ENCODE measurements at regions not wholly inside any gene's neighbourhood (a gene's known extent, or its start where the extent isn't known, plus 50 kb on each side); places are given as distances from the start of the nearest gene placed in this dataset.
"Not testable (repeated sequence)": the region's sequence is repeated elsewhere in the genome, so short reads cannot be mapped to it uniquely, and the experiment has no call there.

DNA sequence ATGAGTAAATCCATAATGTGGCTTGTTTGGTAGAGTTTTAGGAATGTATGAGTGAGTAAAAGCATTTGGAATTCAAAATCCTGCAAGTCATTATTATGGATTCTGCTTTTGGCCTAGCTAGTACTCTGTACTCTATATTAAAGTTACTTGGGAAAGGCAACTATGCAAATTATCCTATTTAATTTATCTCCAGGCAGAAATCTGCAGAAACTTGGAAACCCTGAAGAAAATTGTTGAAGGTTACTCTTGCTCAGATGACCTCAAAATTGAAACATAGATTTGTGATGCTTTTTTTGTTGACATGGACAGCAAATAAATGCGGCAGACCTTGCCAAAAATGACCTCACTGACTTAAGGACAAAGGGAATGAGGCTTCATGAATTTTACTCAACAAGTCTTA lies 477.1 kb upstream of the EYS start:
- peaks cover 3% of the 10 kb centered on the region for H3K9me3 ChIP-seq (ENCODE audit: severe bottlenecking)
- H3K4me3 ChIP-seq (ENCODE audit: low read depth, low read length) = no peak overlapping the region
- H3K27ac ChIP-seq = no peak overlapping the region
- no peak for TF ChIP-seq CTCF (IDR thresholded peaks at IDR 0.05; ENCODE audit: low read depth, low read length)
- H3K27me3 ChIP-seq (ENCODE audit: insufficient read depth, low read depth, severe bottlenecking) = no peaks in the 10 kb centered on the region
- H3K36me3 ChIP-seq = no peaks in the 10 kb centered on the region
- no peak for DNase-seq

DNA sequence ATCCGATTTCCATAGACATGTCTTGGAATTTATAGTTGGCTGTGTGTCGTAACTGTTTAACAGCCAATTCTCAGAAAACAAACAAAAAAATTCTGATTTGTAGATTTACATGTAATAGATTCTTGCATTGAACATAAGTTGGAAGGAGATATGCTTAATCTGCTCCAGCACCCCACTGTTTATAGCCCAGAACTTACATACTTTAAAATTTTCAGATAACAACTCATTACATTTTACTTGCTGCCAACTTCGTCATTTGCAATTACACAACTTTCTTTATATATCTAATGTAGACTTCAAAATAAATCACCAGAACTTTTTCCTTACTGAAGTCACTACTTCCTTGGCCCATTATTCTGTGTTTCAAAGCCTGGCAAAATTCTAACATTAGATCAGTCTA lies 472.3 kb upstream of the EYS start:
- no peak for DNase-seq
- Histone ChIP-seq H3K9me3 (ENCODE audit: severe bottlenecking) (no peaks in the 10 kb centered on the region), H3K36me3 (no peaks in the 10 kb centered on the region), H3K27ac (no peak overlapping the region), H3K4me3 (ENCODE audit: low read depth, low read length) (no peak overlapping the region), H3K27me3 (ENCODE audit: insufficient read depth, low read depth, severe bottlenecking) (no peaks in the 10 kb centered on the region)
- TF ChIP-seq CTCF (IDR thresholded peaks at IDR 0.05; ENCODE audit: low read depth, low read length) = no peak

DNA sequence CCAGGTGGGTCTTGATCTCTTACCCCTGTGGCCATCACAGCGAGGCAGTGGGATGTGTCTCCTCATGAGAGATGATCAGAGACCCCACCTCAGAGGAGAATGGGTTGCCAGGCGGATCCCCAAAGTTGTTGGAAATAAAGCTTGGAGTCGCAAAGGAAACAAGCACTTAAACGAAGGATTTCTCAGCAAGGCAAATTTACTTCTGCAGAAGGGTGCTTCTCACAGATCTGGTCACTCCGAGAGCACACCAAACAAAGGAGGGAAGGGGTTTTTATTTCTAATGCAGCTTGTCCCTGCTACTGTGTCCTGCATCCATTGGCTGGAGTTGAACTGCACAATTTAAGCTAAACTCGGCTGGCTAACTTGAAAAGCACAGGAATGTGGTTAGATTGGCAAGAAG lies 466.6 kb upstream of the EYS start:
- Histone ChIP-seq H3K27me3 (ENCODE audit: insufficient read depth, low read depth, severe bottlenecking) (no peaks in the 10 kb centered on the region), H3K9me3 (ENCODE audit: severe bottlenecking) (no peaks in the 10 kb centered on the region), H3K4me3 (ENCODE audit: low read depth, low read length) (no peak overlapping the region), H3K27ac (no peak overlapping the region), H3K36me3 (no peaks in the 10 kb centered on the region)
- DNase-seq = no peak
- no peak for TF ChIP-seq CTCF (IDR thresholded peaks at IDR 0.05; ENCODE audit: low read depth, low read length)

DNA sequence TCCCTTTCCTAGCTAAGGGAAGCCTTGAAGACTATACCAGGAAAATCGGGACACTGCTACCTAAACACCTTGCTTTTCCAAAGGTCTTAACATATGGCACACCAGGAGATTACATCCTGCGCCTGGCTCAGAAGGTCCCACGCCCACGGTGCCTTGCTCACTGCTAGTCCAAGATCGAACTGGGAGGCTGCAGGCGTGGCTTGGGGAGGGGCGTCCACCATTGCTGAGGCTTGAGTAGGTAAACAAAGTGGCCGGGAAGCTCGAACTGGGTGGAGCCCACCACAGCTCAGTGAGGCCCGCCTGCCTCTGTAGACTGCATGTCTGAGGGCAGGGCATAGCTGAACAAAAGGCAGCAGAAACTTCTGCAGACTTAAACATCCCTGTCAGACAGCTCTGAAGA lies 459.7 kb upstream of the EYS start:
- H3K9me3 ChIP-seq (ENCODE audit: severe bottlenecking); H3K36me3 ChIP-seq; H3K4me3 ChIP-seq (ENCODE audit: low read depth, low read length); H3K27ac ChIP-seq; H3K27me3 ChIP-seq (ENCODE audit: insufficient read depth, low read depth, severe bottlenecking); DNase-seq: not testable (repeated sequence)

- peaks cover 2% of the 10 kb centered on the region for H3K9me3 ChIP-seq (ENCODE audit: severe bottlenecking)
- TF ChIP-seq CTCF (IDR thresholded peaks at IDR 0.05; ENCODE audit: low read depth, low read length) = no peak
- DNase-seq = no peak
- H3K27me3 ChIP-seq (ENCODE audit: insufficient read depth, low read depth, severe bottlenecking) = no peaks in the 10 kb centered on the region
- H3K36me3 ChIP-seq = no peaks in the 10 kb centered on the region
- no peak overlapping the region for H3K27ac ChIP-seq
- no peak overlapping the region for H3K4me3 ChIP-seq (ENCODE audit: low read depth, low read length)
Measured at GRCh38 chr6:66161546-66162108, 454.6 kb upstream of the EYS start.

DNA sequence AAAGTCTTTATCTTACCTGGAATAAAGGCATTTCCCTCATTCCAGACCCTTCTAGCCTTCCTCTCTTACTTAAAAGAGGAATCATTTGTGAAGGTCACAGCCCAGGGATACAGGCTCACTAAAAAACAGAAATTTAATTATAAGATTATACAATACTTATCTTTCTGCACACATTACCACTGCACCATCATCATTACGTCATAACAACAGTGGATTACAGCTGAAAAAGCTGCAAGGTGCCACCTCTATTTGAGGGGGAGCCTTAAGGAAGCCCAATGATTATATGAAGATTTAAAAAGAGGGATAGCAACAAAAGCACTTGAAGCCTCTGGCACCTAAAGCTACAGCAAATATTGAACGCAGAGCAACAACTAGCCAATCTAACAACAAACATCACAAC lies 452.9 kb upstream of the EYS start:
- TF ChIP-seq CTCF (IDR thresholded peaks at IDR 0.05; ENCODE audit: low read depth, low read length) = no peak
- Histone ChIP-seq H3K36me3 (no peaks in the 10 kb centered on the region), H3K27ac (no peak overlapping the region), H3K27me3 (ENCODE audit: insufficient read depth, low read depth, severe bottlenecking) (no peaks in the 10 kb centered on the region), H3K4me3 (ENCODE audit: low read depth, low read length) (no peak overlapping the region), H3K9me3 (ENCODE audit: severe bottlenecking) (peaks cover 2% of the 10 kb centered on the region)
- DNase-seq = no peak
